A549 (cell line): ENCODE measurements at regions not wholly inside any gene's neighbourhood (a gene's known extent, or its start where the extent isn't known, plus 50 kb on each side); places are given as distances from the start of the nearest gene placed in this dataset.

ENCODE experiments used
- ATAC-seq, 2 experiments: fragments of 200-7000 bp in 1 of 2; fragments of >200 bp in 1 of 2; cut with Nextera tagmentation in 1 of 2; cut with Tn5 transposase in 1 of 2; 3 replicates each; pipeline versions ENCODE4 v1.8.0 to v1.9.1; 2018 to 2020; ENCODE audit warnings: mild to moderate bottlenecking in 1 of 2, moderate library complexity in 1 of 2
- CTCF ChIA-PET: fragments of 300-600 bp; sonication (Branson Sonifier 250); formaldehyde crosslinking; extraction: SDS; loops from one replicate; lab custom pipeline; 2021; ENCODE audit warnings: antibody characterized with exemption, inconsistent platforms; lab: Yijun Ruan, JAX
- POLR2A ChIA-PET: fragments of 350-600 bp; formaldehyde crosslinking; extraction: SDS; loops from one replicate; lab custom pipeline; 2021; ENCODE audit warnings: antibody characterized with exemption, inconsistent platforms; lab: Yijun Ruan, JAX
- DNase-seq, 2 experiments: peaks; one replicate each; pipeline versions ENCODE4 v3.0.0 to v3.0.0-alpha.2; 2011 to 2016; ENCODE audit warnings: low read depth in 1 of 2, low spot score in 1 of 2
- FAIRE-seq: peaks from 2 replicates; lab custom pipeline; 2011; peaks lifted over from hg19 to GRCh38; lab: Jason Lieb, UNC
- H3K27ac ChIP-seq, 2 experiments: fragments of >200 bp; sonication (Bioruptor Twin); formaldehyde crosslinking; 3 replicates each; pipeline ENCODE4 v1.5.1; 2016 to 2017
- H3K4me1 ChIP-seq: fragments of >200 bp; sonication (Bioruptor Twin); formaldehyde crosslinking; 3 replicates; pipeline ENCODE4 v1.6.1; 2016
- H3K4me2 ChIP-seq: fragments of >200 bp; sonication (Bioruptor Twin); formaldehyde crosslinking; 3 replicates; pipeline ENCODE4 v1.6.1; 2016
- H3K4me3 ChIP-seq: fragments of >200 bp; sonication (Bioruptor Twin); formaldehyde crosslinking; 3 replicates; pipeline ENCODE4 v1.5.1; 2016
- H3K9me3 ChIP-seq: fragments of >200 bp; sonication (Bioruptor Twin); formaldehyde crosslinking; 3 replicates; pipeline ENCODE4 v1.6.1; 2016
- BHLHE40 ChIP-seq: IDR thresholded peaks from 2 replicates; pipeline ENCODE4 v1.6.1; 2012; ENCODE audit warnings: low read depth, low read length, inconsistent platforms
- CBX2 ChIP-seq: fragments of 200-600 bp; sonication (generic); IDR thresholded peaks from 2 replicates; pipeline ENCODE4 v1.6.1; 2016; ENCODE audit warnings: low read depth, mild to moderate bottlenecking, borderline replicate concordance
- CHD2 ChIP-seq: fragments of 150-350 bp; IDR thresholded peaks from 2 replicates; pipeline ENCODE4 v1.6.1; 2014; ENCODE audit warnings: low read length; ENCODE audit not compliant: partially characterized antibody
- EHF ChIP-seq: fragments of 250-450 bp; sonication (Bioruptor Pico); IDR thresholded peaks from 2 replicates; pipeline ENCODE4 v1.5.0; 2020; ENCODE audit warnings: mild to moderate bottlenecking
- FOSL2 ChIP-seq, 2 experiments: fragments of 450-650 bp in 1 of 2; fragments of >200 bp in 1 of 2; sonication (Bioruptor Twin) in 1 of 2; formaldehyde crosslinking; IDR thresholded peaks; 2 replicates each; pipeline versions ENCODE4 v1.5.0 to v1.6.1; 2016 to 2020; ENCODE audit warnings: mild to moderate bottlenecking in 1 of 2, moderate library complexity in 1 of 2
- GATA3 ChIP-seq: IDR thresholded peaks from 2 replicates; pipeline ENCODE4 v1.6.1; 2012; ENCODE audit warnings: borderline replicate concordance
- HDAC2 ChIP-seq: fragments of 200-600 bp; sonication (generic); IDR thresholded peaks from 2 replicates; pipeline ENCODE4 v1.6.1; 2016
- HOXB13 ChIP-seq: fragments of 250-450 bp; sonication (Bioruptor Pico); IDR thresholded peaks from 2 replicates; pipeline ENCODE4 v1.5.0; 2020; ENCODE audit warnings: low read depth, mild to moderate bottlenecking, moderate library complexity
- MAZ ChIP-seq: fragments of 150-350 bp; IDR thresholded peaks from 2 replicates; pipeline ENCODE4 v1.6.1; 2014; ENCODE audit warnings: antibody characterized with exemption, low read depth, low read length, borderline replicate concordance
- NPAS2 ChIP-seq: fragments of 250-450 bp; sonication (Bioruptor Pico); IDR thresholded peaks from 2 replicates; pipeline ENCODE4 v1.8.0; 2022; ENCODE audit warnings: mild to moderate bottlenecking, moderate library complexity, borderline replicate concordance
- NR3C1 ChIP-seq: fragments of >200 bp; sonication (Bioruptor Twin); formaldehyde crosslinking; IDR thresholded peaks from 3 replicates; pipeline ENCODE4 v1.6.1; 2017
- POLR2A ChIP-seq: IDR thresholded peaks from 2 replicates; pipeline ENCODE4 v1.6.1; 2012; ENCODE audit warnings: mild to moderate bottlenecking, low read length
- RARB ChIP-seq: fragments of 250-450 bp; sonication (Bioruptor Pico); IDR thresholded peaks from 2 replicates; pipeline ENCODE4 v1.8.0; 2021; ENCODE audit warnings: mild to moderate bottlenecking, moderate library complexity
- RFX5 ChIP-seq: fragments of 450-650 bp; IDR thresholded peaks from 2 replicates; pipeline ENCODE4 v1.7.1; 2014; ENCODE audit warnings: antibody characterized with exemption, mild to moderate bottlenecking, moderate library complexity
- SREBF2 ChIP-seq: fragments of 450-650 bp; IDR thresholded peaks from 2 replicates; pipeline ENCODE4 v1.6.1; 2014; ENCODE audit warnings: mild to moderate bottlenecking, moderate library complexity
- ZNF302 ChIP-seq: fragments of 250-450 bp; sonication (Bioruptor Pico); IDR thresholded peaks from 2 replicates; pipeline ENCODE4 v1.9.0; 2021; ENCODE audit warnings: inconsistent platforms, mild to moderate bottlenecking, moderate library complexity
- WGBS: methylation state at CpG from one replicate; pipeline ENCODE4 v1.1.6; 2017; ENCODE audit errors: missing lambda C conversion rate; 5-methylcytosine and 5-hydroxymethylcytosine counted together
- TF ChIP-seq, protein P1 (sequence below): IDR thresholded peaks from 2 replicates; pipeline ENCODE4 v1.6.1; 2012; ENCODE audit warnings: low read depth, borderline replicate concordance
- TF ChIP-seq, protein P2 (sequence below): IDR thresholded peaks from 2 replicates; pipeline ENCODE4 v1.6.1; 2012
- TF ChIP-seq, protein P3 (sequence below): fragments of 150-350 bp; IDR thresholded peaks from 2 replicates; pipeline ENCODE4 v1.6.1; 2014; ENCODE audit warnings: low read depth, mild to moderate bottlenecking, low read length
- TF ChIP-seq, protein P4 (sequence below): IDR thresholded peaks from 2 replicates; pipeline ENCODE4 v1.6.1; 2012
- TF ChIP-seq, protein P5 (sequence below): fragments of 450-650 bp; IDR thresholded peaks from 2 replicates; pipeline ENCODE4 v1.6.1; 2014; ENCODE audit warnings: antibody characterized with exemption

DNA sequence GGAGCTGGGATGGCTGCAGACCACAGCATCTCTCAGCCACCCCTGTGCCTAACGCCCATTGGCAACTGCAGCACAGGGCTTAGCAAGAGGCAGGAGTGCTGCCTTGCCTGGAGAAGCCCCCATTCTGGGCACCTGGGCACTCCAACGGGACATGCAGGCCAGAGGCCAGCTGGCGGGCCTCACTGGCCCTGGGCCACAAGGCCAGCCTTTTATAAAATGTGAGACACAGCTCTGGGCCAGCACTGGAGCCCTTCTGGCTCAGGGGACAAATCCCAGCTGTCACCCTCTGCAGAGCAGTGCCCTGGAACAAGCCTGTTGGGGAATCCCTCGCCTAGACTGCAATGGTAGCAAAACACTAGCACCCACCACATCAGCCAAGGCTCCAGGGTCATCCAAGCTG, 171.8 kb downstream of the WSCD1 start:
- POLR2A ChIA-PET, result no interaction called here
- Histone ChIP-seq H3K27ac (no peak overlapping the region), H3K4me2 (no peak overlapping the region), H3K4me1 (peaks cover 34% of the 10 kb centered on the region), H3K4me3 (no peak overlapping the region), H3K9me3 (no peaks in the 10 kb centered on the region)
- ATAC-seq, result peak in 1 of 2 experiments; percentile 9; a peak in 2 of 6 replicates
- CTCF ChIA-PET, result interaction anchor here (0.9 kb wide), 1 partner anchor 171 kb away, joined by 3 read pairs; no protein-coding TSS in a partner anchor
- no peak for FAIRE-seq
- 50% methylated on average over 4 of the region's 4 CpGs for WGBS
- TF ChIP-seq NR3C1 (no peak), MAZ (no peak), CBX2 (no peak), HDAC2 (no peak), EHF (CRISPR knock-in tag) (no peak), RFX5 (no peak), CHD2 (no peak), RARB (no peak)
- TF ChIP-seq, protein P1, sequence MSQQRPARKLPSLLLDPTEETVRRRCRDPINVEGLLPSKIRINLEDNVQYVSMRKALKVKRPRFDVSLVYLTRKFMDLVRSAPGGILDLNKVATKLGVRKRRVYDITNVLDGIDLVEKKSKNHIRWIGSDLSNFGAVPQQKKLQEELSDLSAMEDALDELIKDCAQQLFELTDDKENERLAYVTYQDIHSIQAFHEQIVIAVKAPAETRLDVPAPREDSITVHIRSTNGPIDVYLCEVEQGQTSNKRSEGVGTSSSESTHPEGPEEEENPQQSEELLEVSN, result no peak
- TF ChIP-seq, protein P2, sequence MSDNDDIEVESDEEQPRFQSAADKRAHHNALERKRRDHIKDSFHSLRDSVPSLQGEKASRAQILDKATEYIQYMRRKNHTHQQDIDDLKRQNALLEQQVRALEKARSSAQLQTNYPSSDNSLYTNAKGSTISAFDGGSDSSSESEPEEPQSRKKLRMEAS, result no peak
- TF ChIP-seq, protein P3, sequence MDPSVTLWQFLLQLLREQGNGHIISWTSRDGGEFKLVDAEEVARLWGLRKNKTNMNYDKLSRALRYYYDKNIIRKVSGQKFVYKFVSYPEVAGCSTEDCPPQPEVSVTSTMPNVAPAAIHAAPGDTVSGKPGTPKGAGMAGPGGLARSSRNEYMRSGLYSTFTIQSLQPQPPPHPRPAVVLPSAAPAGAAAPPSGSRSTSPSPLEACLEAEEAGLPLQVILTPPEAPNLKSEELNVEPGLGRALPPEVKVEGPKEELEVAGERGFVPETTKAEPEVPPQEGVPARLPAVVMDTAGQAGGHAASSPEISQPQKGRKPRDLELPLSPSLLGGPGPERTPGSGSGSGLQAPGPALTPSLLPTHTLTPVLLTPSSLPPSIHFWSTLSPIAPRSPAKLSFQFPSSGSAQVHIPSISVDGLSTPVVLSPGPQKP, result no peak
- TF ChIP-seq, protein P4, sequence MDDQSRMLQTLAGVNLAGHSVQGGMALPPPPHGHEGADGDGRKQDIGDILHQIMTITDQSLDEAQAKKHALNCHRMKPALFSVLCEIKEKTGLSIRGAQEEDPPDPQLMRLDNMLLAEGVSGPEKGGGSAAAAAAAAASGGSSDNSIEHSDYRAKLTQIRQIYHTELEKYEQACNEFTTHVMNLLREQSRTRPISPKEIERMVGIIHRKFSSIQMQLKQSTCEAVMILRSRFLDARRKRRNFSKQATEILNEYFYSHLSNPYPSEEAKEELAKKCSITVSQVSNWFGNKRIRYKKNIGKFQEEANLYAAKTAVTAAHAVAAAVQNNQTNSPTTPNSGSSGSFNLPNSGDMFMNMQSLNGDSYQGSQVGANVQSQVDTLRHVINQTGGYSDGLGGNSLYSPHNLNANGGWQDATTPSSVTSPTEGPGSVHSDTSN, result no peak
- no peak for DNase-seq

DNA sequence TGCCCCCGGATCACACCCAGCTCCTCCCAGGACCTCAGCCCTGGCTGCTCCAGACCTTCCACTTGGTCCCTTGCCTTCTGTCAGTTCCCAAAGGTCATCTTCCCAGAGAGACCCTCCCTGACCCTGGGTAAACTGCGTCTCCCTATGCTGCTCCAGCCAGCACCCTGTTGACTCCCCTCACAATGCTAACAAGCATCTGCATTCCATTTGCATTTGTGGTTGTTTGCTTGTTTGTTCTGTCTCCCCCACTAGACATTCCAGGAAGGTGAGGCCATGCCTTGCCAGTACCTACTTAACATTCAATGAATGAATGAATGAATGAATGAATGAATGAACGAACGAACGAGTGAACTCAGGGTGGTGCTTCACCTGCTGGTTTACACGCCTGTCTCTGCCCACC, 171.2 kb downstream of the WSCD1 start:
- POLR2A ChIA-PET, result no interaction called here
- peak; percentile 25 to 67 for DNase-seq
- H3K9me3 ChIP-seq, result no peaks in the 10 kb centered on the region
- H3K4me1 ChIP-seq, result peaks cover 34% of the 10 kb centered on the region
- no peak overlapping the region for H3K4me3 ChIP-seq
- 11% methylated on average over 6 of the region's 6 CpGs for WGBS
- ATAC-seq, result peak in 1 of 2 experiments; percentile 66; a peak in 3 of 6 replicates
- TF ChIP-seq, protein P2, result peak; percentile 64
- TF ChIP-seq HOXB13, result no peak
- no peak for TF ChIP-seq ZNF302 (CRISPR knock-in tag)
- TF ChIP-seq SREBF2, result no peak
- no peak for TF ChIP-seq NPAS2
- no peak for TF ChIP-seq POLR2A
- TF ChIP-seq BHLHE40, result no peak
- TF ChIP-seq, protein P5, sequence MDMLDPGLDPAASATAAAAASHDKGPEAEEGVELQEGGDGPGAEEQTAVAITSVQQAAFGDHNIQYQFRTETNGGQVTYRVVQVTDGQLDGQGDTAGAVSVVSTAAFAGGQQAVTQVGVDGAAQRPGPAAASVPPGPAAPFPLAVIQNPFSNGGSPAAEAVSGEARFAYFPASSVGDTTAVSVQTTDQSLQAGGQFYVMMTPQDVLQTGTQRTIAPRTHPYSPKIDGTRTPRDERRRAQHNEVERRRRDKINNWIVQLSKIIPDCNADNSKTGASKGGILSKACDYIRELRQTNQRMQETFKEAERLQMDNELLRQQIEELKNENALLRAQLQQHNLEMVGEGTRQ, result no peak
- no peak for TF ChIP-seq RARB
- peak; percentile 76; the same call in 1 of the 2 replicates for TF ChIP-seq GATA3
- no peak for TF ChIP-seq FOSL2 (IDR thresholded peaks at IDR 0.05)
- peak; percentile 50; the same call in 1 of the 2 replicates for TF ChIP-seq FOSL2 (CRISPR knock-in tag; IDR thresholded peaks at IDR 0.05)
- TF ChIP-seq, all 56 proteins: peak for 3
- peak; percentile 72 for FAIRE-seq
- CTCF ChIA-PET, result interaction anchor here (1.0 kb wide), 1 partner anchor 8 kb away, joined by 3 read pairs; no protein-coding TSS in a partner anchor
- Histone ChIP-seq H3K27ac (no peak overlapping the region), H3K4me2 (peak overlapping the region; percentile 39; the same call in 2 of the 3 replicates)
